ENCODE measurements at regions not wholly inside any gene's neighbourhood (a gene's known extent, or its start where the extent isn't known, plus 50 kb on each side); places are given as distances from the start of the nearest gene placed in this dataset.
"Not testable (repeated sequence)": the region's sequence is repeated elsewhere in the genome, so short reads cannot be mapped to it uniquely, and the experiment has no call there.

- DNase-seq (ENCODE audit: low spot score): peak; percentile 2
Observed at GRCh38 chr1:120465900-120466299, 51.1 kb downstream of the NBPF8 start.

GRCh38 chr1:120477663-120478062 is 62.8 kb downstream of the NBPF8 start:
- not testable (repeated sequence) for DNase-seq (ENCODE audit: low spot score)

DNA sequence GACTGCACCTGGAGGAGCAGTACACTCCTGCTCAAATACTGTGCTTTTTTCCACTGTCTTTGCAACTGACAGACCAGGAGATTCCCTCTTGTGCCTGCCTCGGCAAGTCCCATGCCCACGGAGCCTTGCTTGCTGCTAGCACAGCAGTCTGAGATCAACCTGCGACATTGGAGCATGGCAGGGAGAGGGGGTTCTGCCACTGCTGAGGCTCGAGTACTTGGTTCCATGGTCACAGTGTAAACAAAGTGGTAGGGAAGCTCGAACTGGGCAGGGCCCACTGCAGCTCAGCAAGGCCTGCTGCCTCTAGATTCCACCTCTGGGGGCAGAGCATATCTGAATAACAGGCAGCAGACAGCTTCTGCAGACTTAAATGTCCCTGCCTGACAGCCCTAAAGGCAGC is 63.6 kb downstream of the NBPF8 start:
- DNase-seq (ENCODE audit: low spot score): not testable (repeated sequence)

- not testable (repeated sequence) for DNase-seq (ENCODE audit: low spot score)
Observed at GRCh38 chr1:120487542-120487941, 72.7 kb downstream of the NBPF8 start.

DNA sequence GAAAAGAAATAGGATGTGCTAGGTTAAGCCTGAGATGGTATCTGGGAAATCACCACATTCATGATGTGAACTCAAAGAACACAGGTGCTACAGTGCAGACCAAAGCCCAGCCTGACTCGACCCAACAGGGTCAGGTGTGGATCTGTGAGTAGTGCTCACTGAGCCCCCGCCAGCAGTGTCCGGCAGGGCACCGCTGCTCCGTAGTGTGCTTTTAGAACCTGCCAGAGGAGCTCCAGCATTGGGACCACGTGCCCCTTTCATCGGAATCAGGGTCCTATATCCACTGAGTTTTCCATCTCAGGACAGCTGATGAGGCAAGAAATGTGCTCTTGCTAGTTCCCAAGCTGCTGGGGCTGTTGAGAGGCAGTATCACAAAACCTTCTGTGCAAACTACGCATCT is 74.4 kb downstream of the NBPF8 start:
- not testable (repeated sequence) for DNase-seq (ENCODE audit: low spot score)

GRCh38 chr1:120497145-120497544 is 82.3 kb downstream of the NBPF8 start:
- DNase-seq (ENCODE audit: low spot score): not testable (repeated sequence)

GRCh38 chr1:120503284-120503683 is 88.4 kb downstream of the NBPF8 start:
- not testable (repeated sequence) for DNase-seq (ENCODE audit: low spot score)

- not testable (repeated sequence) for DNase-seq (ENCODE audit: low spot score)
Observed at GRCh38 chr1:120506352-120506751, 91.5 kb downstream of the NBPF8 start.

- DNase-seq (ENCODE audit: low spot score): not testable (repeated sequence)
Observed at GRCh38 chr1:120508351-120508750, 93.5 kb downstream of the NBPF8 start.

DNA sequence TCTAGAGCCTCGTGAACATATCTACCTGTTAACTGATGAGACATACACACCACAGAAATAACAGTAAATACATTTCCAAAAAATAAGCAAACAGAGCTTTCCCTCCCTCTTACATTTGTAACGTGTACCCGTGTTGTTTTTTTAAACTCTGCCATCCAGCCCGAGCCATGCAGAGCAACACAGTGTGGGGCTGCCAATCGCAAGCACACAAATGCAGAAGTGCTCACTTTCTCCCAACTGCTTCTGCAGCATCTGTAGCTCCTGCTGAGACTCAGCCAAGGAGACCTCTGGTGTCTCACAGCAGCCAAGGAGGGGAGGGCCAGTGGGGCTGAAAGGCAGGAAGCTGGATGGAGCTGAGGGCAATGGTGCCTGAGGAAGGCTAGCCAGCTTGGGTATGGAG is 94.4 kb downstream of the NBPF8 start:
- not testable (repeated sequence) for DNase-seq (ENCODE audit: low spot score)

DNA sequence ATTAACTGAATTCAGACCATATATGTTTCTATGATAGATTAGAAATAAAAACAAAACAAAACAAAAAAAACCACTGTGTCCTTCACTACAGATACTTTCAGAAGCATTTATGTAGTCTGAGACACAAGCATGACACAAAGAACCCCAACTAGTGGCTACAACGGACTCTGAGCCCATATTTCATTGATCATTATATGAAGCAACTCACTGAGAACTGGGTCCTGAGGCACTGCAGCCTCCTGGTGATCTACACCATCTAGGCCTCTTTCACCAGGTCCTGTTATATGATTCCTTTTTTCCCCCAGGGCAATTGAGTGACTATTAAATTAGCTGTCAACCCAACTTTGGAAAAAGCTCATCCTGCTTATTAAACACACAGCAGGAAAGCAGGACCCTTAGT is 98.3 kb downstream of the NBPF8 start:
- not testable (repeated sequence) for DNase-seq (ENCODE audit: low spot score)

- not testable (repeated sequence) for DNase-seq (ENCODE audit: low spot score)
Observed at GRCh38 chr1:120513531-120513930, 98.7 kb downstream of the NBPF8 start.

GRCh38 chr1:120519196-120519595 is 104.4 kb downstream of the NBPF8 start:
- DNase-seq (ENCODE audit: low spot score): not testable (repeated sequence)

DNA sequence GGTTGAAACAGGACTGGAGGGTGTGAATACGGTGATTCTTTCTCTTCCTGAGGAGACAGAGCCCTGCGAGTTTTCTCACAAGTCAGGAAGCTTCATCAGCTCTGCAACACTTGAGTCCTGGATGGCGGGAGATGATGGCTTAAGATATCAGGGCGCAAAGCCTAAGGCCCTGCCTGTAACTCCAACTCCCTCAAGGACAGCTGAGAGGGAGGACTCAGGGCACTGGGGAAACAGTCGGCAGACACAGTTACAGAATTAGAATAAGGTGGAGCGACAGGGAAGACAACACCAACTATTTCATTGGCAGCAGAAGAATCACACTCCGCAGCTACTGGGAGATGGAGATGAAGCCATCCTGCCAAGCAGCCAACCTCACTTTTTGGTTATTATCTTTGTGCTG is 109.6 kb downstream of the NBPF8 start:
- not testable (repeated sequence) for DNase-seq (ENCODE audit: low spot score)

- DNase-seq (ENCODE audit: low spot score): not testable (repeated sequence)
Observed at GRCh38 chr1:120525386-120525785, 110.6 kb downstream of the NBPF8 start.

GRCh38 chr1:120529475-120530089 is 114.7 kb downstream of the NBPF8 start:
- not testable (repeated sequence) for DNase-seq (ENCODE audit: low spot score)

- not testable (repeated sequence) for DNase-seq (ENCODE audit: low spot score)
Observed at GRCh38 chr1:120531455-120531854, 116.6 kb downstream of the NBPF8 start.

DNA sequence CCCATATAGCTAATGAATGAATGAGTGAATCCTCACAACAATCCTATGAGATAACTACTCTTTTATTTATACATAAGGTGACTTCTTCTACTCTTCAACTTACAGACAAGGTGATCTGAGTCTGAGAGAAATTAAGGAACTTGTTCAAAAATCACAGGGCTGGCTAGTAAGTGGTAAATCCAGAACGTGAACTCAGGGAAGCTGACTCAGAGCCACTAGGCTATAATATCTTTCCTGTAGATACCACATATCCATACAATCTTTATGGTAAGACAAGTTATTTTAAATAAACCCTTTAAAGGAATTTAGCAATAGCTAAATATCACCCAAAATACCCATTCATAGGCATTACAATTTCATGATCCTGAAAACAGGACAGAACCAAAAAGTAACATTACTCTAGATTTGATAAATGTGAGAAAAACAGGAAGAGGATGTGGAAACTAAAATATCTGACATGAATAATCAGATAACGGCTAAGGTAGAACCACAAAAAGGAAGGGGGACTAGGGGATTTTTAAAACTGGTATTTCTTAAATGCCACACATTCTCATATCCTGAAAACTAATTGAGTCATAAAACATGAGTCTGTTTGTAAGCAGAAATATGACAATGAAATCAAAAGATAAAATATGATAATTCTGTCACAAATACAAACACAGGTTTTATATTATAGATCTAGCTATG is 119.7 kb downstream of the NBPF8 start:
- not testable (repeated sequence) for DNase-seq (ENCODE audit: low spot score)

- not testable (repeated sequence) for DNase-seq (ENCODE audit: low spot score)
Observed at GRCh38 chr1:120535052-120535451, 120.2 kb downstream of the NBPF8 start.

DNA sequence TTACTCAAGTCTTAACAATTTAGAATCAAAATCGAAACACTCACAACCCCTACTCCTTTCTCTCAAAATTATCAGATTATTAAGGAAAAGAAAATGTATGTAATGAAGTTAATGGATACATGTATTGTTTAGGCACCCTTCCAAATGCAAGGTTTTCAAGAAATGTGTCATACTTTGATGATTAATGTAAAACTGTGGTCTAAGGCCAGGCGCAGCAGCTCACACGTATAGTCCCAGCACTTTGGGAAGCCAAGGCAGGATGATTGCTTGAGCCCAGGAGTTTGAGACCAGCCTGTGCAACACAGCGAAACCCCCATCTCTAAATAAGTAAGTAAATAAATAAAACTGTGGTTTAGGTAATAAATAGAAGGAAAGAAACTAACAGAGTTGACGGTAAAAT is 126.6 kb downstream of the NBPF8 start:
- DNase-seq (ENCODE audit: low spot score): not testable (repeated sequence)

DNA sequence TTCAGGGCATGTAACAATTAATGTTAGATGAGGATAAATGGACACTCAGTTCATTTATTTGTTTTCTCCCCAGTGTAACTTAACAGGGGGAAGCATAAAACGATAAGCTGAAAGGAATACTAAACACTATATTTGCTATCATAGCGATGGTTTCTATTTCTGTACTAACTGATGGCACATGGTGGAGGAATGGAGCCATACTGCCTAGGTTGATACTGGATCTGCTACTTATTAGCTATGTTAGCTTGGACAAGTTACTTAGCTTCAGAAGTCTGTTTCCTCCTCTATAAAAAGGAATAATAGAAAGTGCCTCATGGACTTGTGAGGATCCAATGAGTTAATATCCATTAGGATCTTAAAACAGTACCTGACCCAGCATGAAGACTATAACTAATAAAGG is 127.5 kb downstream of the NBPF8 start:
- DNase-seq (ENCODE audit: low spot score): not testable (repeated sequence)

DNA sequence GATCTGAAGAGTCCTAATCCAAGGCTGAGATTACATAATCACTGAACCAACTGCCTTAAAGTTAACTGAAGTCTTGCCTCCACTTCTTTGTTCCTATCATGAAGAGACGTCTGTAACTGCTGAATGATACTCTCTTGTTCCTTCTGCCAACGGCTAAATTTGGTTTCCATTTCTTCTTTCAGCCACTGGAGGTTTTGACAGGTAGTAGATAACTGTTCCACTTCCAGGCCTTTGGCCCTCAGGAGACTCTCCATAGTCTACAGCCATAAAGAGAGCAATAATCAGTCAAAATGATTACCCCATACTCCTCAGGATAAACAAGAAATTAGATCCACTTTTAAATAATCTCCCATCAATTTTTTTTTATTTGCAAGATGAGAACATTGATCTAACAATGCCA is 128.1 kb downstream of the NBPF8 start:
- not testable (repeated sequence) for DNase-seq (ENCODE audit: low spot score)

DNA sequence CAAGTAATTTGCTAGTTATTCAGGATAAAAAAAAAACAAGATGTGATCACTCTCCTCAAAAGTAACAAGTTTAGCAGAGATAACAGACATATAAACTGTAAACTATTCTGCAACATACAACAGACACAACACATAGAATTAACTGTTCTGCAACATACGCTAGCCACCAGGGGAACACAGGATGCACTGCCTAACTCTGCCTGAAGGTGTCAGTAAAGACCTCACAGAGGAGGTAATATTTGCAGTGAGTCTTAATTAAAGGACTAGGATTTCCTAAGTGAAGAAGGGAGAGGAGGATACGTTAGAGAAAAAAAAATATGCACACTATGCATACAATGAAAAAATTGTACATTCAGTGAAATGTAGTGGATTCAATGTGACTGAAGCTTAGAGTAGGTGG is 129.6 kb downstream of the NBPF8 start:
- DNase-seq (ENCODE audit: low spot score): not testable (repeated sequence)

DNA sequence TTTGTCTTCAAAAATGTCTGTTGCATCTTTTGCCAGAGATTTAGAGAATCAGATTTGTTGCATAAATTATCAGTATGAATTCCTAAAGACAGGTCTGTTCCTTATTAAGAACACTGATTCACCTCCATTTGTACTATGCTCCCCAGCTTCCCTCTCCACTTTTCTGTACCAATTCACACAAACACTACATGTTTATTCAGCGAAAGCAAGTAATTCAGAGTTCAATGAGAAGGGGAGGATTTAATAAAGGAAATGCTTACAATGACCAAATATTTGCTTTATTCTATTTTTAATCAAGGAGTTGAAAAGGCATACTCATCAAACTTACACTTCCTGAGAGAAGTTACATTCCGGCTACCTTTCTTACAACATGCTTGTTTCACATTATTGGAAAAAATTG is 135.5 kb downstream of the NBPF8 start:
- DNase-seq (ENCODE audit: low spot score): not testable (repeated sequence)

All from cerebellar cortex (tissue), 1 donor.